ENCODE measurements at regions not wholly inside any gene's neighbourhood (a gene's known extent, or its start where the extent isn't known, plus 50 kb on each side); places are given as distances from the start of the nearest gene placed in this dataset.
A peak's percentile ranks its signal among the peaks of the same experiment; 100 is the strongest.

GRCh38 chr1:221926441-221926840 lies 184.6 kb upstream of the DUSP10 start:
- H3K36me3 Mint-ChIP-seq (ENCODE audit: low read depth): no peaks in the 10 kb centered on the region
- H3K4me1 Mint-ChIP-seq: no peaks in the 10 kb centered on the region
- no peaks in the 10 kb centered on the region for H3K27me3 Mint-ChIP-seq

GRCh38 chr1:221925947-221926346 lies 184.1 kb upstream of the DUSP10 start:
- no peaks in the 10 kb centered on the region for H3K36me3 Mint-ChIP-seq (ENCODE audit: low read depth)
- H3K4me1 Mint-ChIP-seq: no peaks in the 10 kb centered on the region
- no peaks in the 10 kb centered on the region for H3K27me3 Mint-ChIP-seq
- H3K27ac Mint-ChIP-seq: no peak overlapping the region
- no peak overlapping the region for H3K4me3 Mint-ChIP-seq
- H3K9me3 Mint-ChIP-seq: no peaks in the 10 kb centered on the region
- DNase-seq (no peak), ATAC-seq (no peak)

More at GRCh38 chr1:221926441-221926840, 184.6 kb upstream of the DUSP10 start:
- DNase-seq (no peak), ATAC-seq (no peak)
- no peaks in the 10 kb centered on the region for H3K9me3 Mint-ChIP-seq
- no peak overlapping the region for H3K27ac Mint-ChIP-seq
- no peak overlapping the region for H3K4me3 Mint-ChIP-seq

DNA sequence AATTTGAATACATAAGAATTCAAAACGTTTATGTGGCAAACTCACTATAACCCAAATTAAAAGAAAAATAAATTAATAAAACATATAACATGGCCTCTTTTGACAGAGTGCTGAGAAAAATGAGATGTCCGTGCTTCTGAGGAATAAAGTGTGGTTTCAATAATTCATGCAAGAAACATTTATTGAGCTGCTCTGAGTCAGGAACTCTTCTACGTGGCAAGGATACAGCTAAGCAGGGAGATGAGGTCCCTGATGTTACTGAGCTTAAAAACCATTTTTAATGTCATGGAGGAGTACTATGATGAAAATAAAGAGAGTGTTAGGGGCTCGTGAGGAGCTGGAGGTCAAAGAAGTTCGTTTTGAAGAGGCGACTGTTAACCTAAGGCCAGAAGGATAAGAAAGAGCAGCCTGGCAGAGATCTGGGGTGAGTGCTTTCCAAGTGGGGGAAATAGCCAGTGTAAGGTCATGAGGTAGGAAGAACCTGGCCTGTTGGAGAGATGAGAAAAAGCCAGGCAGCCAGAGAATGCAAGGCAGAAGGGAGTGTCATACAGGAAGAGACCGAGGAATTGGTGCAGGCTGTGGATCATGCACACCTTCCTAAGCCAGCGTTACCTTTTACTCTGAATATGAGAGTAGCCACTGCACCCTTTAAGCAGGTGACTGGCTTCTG lies 182.2 kb upstream of the DUSP10 start:
- no peaks in the 10 kb centered on the region for H3K4me1 Mint-ChIP-seq
- H3K36me3 Mint-ChIP-seq (ENCODE audit: low read depth): no peaks in the 10 kb centered on the region
- no peaks in the 10 kb centered on the region for H3K27me3 Mint-ChIP-seq
- ATAC-seq (no peak), DNase-seq (no peak)
- H3K4me3 Mint-ChIP-seq: no peak overlapping the region
- H3K27ac Mint-ChIP-seq: no peak overlapping the region
- no peaks in the 10 kb centered on the region for H3K9me3 Mint-ChIP-seq

- no peaks in the 10 kb centered on the region for H3K36me3 Mint-ChIP-seq (ENCODE audit: low read depth)
- H3K9me3 Mint-ChIP-seq: no peaks in the 10 kb centered on the region
- ATAC-seq (no peak), DNase-seq (no peak)
- no peaks in the 10 kb centered on the region for H3K4me1 Mint-ChIP-seq
- no peak overlapping the region for H3K27ac Mint-ChIP-seq
- no peak overlapping the region for H3K4me3 Mint-ChIP-seq
- H3K27me3 Mint-ChIP-seq: no peaks in the 10 kb centered on the region
Measured at GRCh38 chr1:221921936-221922335, 180.0 kb upstream of the DUSP10 start.

- H3K4me1 Mint-ChIP-seq: peaks cover 3% of the 10 kb centered on the region
- ATAC-seq: no peak
- no peak overlapping the region for H3K27ac Mint-ChIP-seq
- no peaks in the 10 kb centered on the region for H3K27me3 Mint-ChIP-seq
- H3K4me3 Mint-ChIP-seq: no peak overlapping the region
- H3K9me3 Mint-ChIP-seq: no peaks in the 10 kb centered on the region
- no peak for DNase-seq
- H3K36me3 Mint-ChIP-seq (ENCODE audit: low read depth): no peaks in the 10 kb centered on the region
Measured at GRCh38 chr1:221919743-221920142, 177.9 kb upstream of the DUSP10 start.

DNA sequence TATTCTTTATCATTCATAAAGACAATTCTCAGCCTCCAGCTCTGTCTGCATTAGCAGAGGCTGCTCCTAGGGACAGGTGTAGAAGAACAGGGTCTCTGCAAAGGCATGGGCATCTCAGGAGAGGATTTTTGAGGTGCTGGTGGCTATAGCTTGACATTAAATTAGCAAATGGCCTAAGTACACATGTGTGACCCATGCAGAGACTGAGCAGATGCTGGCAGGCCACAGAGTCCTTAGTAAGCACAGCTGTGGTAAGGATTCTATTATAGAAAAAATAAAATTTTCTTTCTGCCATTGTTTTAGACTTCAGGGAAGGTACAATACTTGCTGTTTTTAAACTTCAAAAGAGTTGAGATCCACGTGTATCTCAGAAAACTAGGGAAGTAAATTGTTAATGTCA lies 177.5 kb upstream of the DUSP10 start:
- no peaks in the 10 kb centered on the region for H3K27me3 Mint-ChIP-seq
- DNase-seq (no peak), ATAC-seq (no peak)
- no peaks in the 10 kb centered on the region for H3K36me3 Mint-ChIP-seq (ENCODE audit: low read depth)
- no peak overlapping the region for H3K4me3 Mint-ChIP-seq
- H3K27ac Mint-ChIP-seq: no peak overlapping the region
- H3K4me1 Mint-ChIP-seq: peaks cover 4% of the 10 kb centered on the region
- H3K9me3 Mint-ChIP-seq: no peaks in the 10 kb centered on the region

DNA sequence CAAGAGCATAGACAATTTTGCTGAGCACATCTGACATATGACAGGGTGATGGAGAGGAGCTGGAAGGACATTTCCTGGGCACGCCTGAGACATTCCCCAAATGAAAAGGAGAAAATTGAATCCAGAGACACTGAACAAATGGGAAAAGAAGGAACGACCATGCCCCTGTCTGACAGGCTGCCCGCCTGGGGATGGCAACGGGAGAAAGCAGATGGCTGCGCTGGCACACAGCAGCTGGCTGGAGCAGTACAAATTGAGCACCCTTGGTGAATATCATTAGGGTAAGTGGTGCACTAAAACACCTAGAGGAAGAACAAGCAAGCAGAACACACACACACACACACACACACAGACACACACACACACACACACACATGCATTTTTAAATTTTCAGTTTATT lies 174.3 kb upstream of the DUSP10 start:
- no peaks in the 10 kb centered on the region for H3K36me3 Mint-ChIP-seq (ENCODE audit: low read depth)
- H3K27me3 Mint-ChIP-seq: peaks cover 2% of the 10 kb centered on the region
- no peaks in the 10 kb centered on the region for H3K9me3 Mint-ChIP-seq
- ATAC-seq: no peak
- DNase-seq: no peak
- no peak overlapping the region for H3K4me3 Mint-ChIP-seq
- H3K27ac Mint-ChIP-seq: no peak overlapping the region
- peaks cover 19% of the 10 kb centered on the region for H3K4me1 Mint-ChIP-seq

DNA sequence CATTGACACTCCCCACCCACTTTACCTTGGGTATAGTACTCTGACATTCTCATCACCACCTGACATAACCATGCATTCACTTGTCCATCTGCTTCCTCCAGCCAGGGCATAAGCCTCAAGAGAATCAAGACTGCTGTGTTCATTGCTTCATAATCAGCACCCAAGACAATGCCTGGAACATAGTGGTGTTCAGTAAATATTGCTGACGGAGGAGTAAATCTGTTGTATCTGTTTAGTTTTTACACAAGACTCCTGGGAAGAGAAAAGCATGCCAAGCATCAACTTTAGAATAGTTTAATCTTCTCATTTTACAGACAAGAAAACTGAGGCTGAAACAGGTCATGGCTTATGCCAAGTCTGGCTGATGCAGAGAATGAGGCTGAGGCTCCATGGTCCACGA lies 173.9 kb upstream of the DUSP10 start:
- peaks cover 2% of the 10 kb centered on the region for H3K27me3 Mint-ChIP-seq
- no peaks in the 10 kb centered on the region for H3K9me3 Mint-ChIP-seq
- H3K4me1 Mint-ChIP-seq: peaks cover 19% of the 10 kb centered on the region
- H3K27ac Mint-ChIP-seq: no peak overlapping the region
- no peak overlapping the region for H3K4me3 Mint-ChIP-seq
- DNase-seq: no peak
- no peak for ATAC-seq
- no peaks in the 10 kb centered on the region for H3K36me3 Mint-ChIP-seq (ENCODE audit: low read depth)

DNA sequence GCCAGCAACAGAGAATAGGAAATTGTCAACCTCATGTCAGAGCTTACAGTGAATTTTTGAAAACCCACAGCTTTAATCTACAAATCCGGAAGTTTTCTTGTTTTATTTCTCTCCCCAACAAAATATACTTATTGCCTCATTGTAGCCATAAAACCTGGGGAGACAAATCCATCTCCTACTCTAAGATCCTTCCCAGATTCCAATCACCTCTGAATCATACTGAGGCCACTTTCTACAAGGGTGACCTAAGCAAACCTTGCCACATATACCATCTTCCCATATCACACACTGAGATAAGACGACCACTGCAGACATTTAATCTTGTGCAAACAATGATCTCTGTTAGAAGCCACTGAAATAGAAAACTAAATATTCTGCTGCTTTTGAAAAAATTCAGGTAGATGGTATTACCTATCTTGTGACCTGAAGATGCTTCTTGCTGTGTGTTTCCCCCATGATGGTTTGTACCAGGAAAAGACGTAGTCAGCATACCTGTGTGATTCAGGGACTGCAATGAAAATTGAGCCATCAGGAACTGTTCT lies 171.5 kb upstream of the DUSP10 start:
- Mint-ChIP-seq H3K27me3 (peaks cover 2% of the 10 kb centered on the region), H3K4me1 (peaks cover 19% of the 10 kb centered on the region), H3K4me3 (no peak overlapping the region), H3K36me3 (ENCODE audit: low read depth) (no peaks in the 10 kb centered on the region), H3K27ac (no peak overlapping the region), H3K9me3 (no peaks in the 10 kb centered on the region)
- DNase-seq (no peak), ATAC-seq (no peak)

DNA sequence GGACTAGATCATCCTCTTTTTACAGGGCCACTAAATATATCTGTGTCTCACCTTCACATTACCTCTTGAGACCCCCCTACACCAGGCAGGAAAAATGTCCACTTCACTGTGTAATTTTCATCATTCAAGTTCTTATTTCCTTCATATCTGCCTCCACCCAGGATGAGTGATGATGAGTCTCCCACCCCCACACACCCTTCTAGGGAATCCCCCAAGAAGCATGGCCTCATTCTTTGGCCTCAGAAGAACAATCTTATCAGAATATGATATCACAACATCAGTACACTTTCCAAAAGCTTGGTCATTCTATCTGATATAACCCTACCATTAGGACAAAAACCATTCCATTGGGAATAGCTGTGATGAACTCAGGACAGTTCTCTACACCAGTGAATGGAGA lies 170.3 kb upstream of the DUSP10 start:
- DNase-seq: peak; percentile 39
- no peaks in the 10 kb centered on the region for H3K9me3 Mint-ChIP-seq
- H3K27ac Mint-ChIP-seq: no peak overlapping the region
- ATAC-seq: peak; percentile 89
- H3K4me1 Mint-ChIP-seq: peaks cover 19% of the 10 kb centered on the region
- H3K4me3 Mint-ChIP-seq: no peak overlapping the region
- H3K36me3 Mint-ChIP-seq (ENCODE audit: low read depth): no peaks in the 10 kb centered on the region
- H3K27me3 Mint-ChIP-seq: peaks cover 2% of the 10 kb centered on the region

DNA sequence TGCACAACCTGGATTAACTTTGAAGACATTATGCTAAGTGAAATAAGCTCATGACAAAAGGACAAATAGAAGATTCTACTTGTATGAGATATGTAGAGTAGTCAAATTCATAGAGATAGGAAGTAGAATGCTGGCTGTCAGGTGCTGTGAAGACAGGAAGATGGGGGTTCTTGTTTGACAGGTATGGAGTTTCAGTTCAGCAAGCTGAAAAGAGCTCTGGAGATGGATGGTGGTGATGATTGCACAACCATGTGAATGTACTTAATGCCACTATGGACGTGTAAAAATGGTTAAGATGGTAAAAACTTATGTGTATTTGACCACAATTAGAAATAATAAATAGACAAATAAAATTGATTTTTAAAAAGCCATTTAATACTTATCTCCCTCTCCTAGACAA lies 169.8 kb upstream of the DUSP10 start:
- peaks cover 19% of the 10 kb centered on the region for H3K4me1 Mint-ChIP-seq
- ATAC-seq (no peak), DNase-seq (no peak)
- H3K9me3 Mint-ChIP-seq: no peaks in the 10 kb centered on the region
- no peak overlapping the region for H3K27ac Mint-ChIP-seq
- H3K27me3 Mint-ChIP-seq: peaks cover 2% of the 10 kb centered on the region
- no peaks in the 10 kb centered on the region for H3K36me3 Mint-ChIP-seq (ENCODE audit: low read depth)
- H3K4me3 Mint-ChIP-seq: no peak overlapping the region

DNA sequence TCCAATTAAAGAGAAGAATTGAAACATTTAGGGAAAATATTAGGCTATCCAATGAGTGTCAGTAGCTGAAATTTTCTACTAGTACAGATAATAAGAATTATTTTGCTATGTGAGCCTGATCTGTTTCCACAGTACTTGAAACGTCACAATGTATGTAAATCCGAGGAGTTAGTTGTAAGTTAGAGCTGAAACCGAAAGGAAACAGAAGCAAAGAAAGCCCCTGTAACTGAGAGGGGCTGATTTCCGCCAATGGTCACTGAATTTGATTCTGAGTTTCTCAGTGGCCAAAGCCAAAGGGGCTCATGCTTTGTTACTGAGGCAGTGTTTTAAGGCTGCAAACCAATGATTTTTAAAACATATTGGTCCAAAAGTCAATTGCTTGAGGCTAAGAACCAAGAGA lies 168.3 kb upstream of the DUSP10 start:
- H3K27me3 Mint-ChIP-seq: peaks cover 3% of the 10 kb centered on the region
- no peak for ATAC-seq
- H3K4me3 Mint-ChIP-seq: no peak overlapping the region
- H3K4me1 Mint-ChIP-seq: peaks cover 19% of the 10 kb centered on the region
- no peaks in the 10 kb centered on the region for H3K36me3 Mint-ChIP-seq (ENCODE audit: low read depth)
- H3K9me3 Mint-ChIP-seq: no peaks in the 10 kb centered on the region
- H3K27ac Mint-ChIP-seq: no peak overlapping the region
- no peak for DNase-seq

DNA sequence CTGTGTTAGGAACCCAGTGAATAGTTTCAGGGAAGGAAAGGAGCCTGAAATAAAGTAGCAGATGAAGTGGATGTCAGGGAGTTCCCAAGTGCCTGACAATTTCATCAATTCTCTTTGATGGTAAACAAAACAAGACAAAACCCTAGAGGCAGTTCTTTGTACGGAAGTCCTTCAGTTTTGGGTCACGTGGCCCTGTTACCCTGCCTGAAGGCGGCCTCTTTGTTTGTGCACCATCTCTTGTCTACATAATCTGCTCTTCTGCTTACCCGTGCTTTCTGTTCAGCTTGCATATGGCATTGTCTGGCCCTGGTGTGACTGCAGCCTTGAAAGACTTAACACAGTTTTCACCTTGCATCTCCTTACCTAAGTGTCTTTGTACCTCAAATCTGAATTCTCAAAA lies 166.7 kb upstream of the DUSP10 start:
- DNase-seq: no peak
- Mint-ChIP-seq H3K27me3 (peaks cover 3% of the 10 kb centered on the region), H3K27ac (no peak overlapping the region), H3K9me3 (no peaks in the 10 kb centered on the region), H3K4me1 (peaks cover 15% of the 10 kb centered on the region), H3K36me3 (ENCODE audit: low read depth) (no peaks in the 10 kb centered on the region), H3K4me3 (no peak overlapping the region)
- ATAC-seq: no peak

- H3K4me3 Mint-ChIP-seq: no peak overlapping the region
Measured at GRCh38 chr1:221907166-221907932, 165.5 kb upstream of the DUSP10 start.

GRCh38 chr1:221905802-221906201 lies 163.9 kb upstream of the DUSP10 start:
- ATAC-seq: no peak
- H3K4me3 Mint-ChIP-seq: no peak overlapping the region

More at GRCh38 chr1:221907166-221907932, 165.5 kb upstream of the DUSP10 start:
- Mint-ChIP-seq H3K27me3 (peaks cover 2% of the 10 kb centered on the region), H3K4me1 (peaks cover 12% of the 10 kb centered on the region), H3K9me3 (no peaks in the 10 kb centered on the region), H3K36me3 (ENCODE audit: low read depth) (no peaks in the 10 kb centered on the region), H3K27ac (no peak overlapping the region)
- no peak for ATAC-seq
- DNase-seq: no peak

More at GRCh38 chr1:221905802-221906201, 163.9 kb upstream of the DUSP10 start:
- no peaks in the 10 kb centered on the region for H3K36me3 Mint-ChIP-seq (ENCODE audit: low read depth)
- DNase-seq: no peak
- H3K9me3 Mint-ChIP-seq: no peaks in the 10 kb centered on the region
- no peak overlapping the region for H3K27ac Mint-ChIP-seq
- H3K4me1 Mint-ChIP-seq: no peaks in the 10 kb centered on the region
- peaks cover 2% of the 10 kb centered on the region for H3K27me3 Mint-ChIP-seq
